Hematopoietic multipotent progenitor cell (in vitro differentiated cells): ENCODE measurements at regions not wholly inside any gene's neighbourhood (a gene's known extent, or its start where the extent isn't known, plus 50 kb on each side); places are given as distances from the start of the nearest gene placed in this dataset.
A peak's percentile ranks its signal among the peaks of the same experiment; 100 is the strongest.

Experiments
- DNase-seq, 3 donors: peaks; one replicate each; pipeline ENCODE4 v3.0.0-alpha.2; 2011 to 2015; ENCODE audit warnings: low read depth in 2 of 3, low spot score in 2 of 3

DNA sequence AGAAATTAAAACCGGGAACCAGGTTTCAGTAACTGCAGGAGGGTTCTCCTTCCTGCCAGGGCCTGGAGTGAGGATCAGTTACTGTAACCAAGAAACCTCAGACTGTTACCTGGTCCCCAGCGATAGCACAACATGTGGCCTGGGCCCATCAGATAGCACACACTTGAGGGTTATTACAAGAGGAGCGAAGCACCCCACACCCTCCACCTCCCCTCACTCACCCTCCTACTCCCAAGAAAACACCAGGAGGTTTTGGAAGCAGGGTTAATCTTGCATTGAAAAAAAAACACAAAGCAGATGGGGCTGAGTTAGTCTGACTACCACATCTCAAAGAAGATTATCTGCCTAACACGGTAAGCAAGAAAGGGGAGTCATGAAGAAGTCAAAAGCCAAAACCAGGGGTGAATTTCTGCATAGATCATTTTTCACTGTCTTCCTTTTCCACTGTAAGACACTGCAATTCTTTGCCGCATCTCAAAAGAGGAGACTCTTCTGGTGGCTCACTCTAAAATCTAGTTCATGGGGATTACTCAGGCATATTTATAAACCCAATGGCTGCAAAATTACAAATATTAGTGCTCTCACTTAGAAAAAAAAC lies 75.9 kb upstream of the DOCK9 start:
- peak in 2 of 3 donors; percentile 35 to 62 for DNase-seq

DNA sequence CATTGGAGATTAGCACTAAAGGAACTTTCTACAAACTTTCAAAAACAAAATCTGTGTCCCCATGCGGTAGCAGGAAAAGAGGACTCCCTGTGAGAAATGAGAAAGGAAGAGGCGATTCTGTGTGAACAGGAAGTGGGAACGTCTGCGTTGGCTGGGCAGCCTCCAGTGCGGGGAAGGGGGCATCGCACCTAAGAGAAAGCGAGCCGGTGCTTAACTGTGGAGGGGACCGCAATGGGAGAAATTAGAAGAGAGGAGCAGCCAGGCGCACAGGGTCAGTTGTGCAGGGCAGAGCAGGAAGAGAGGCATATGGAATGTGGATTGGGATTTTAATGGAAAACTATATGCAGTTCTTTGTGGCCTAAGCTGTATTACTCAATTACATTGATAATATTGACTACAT lies 77.4 kb upstream of the DOCK9 start:
- DNase-seq, result no peak

DNA sequence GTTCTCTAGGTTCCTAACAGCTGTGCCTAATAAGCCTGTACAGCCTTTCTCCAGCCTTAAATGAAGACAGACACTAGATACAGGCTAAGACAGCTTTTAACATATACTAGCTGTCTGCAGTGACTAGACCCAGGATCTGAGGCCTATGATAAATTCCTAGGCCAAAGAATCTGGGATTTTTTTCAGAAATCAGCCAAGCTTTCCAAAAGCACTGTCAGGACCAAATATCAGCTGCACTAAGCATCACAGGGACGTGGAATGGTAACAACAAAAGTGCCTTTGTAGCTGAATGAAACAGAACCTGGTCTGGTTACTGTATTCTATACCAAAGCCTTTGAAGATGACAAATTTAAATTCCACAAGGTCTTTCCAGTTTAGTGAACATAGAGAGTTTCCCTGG lies 77.9 kb upstream of the DOCK9 start:
- no peak for DNase-seq

DNA sequence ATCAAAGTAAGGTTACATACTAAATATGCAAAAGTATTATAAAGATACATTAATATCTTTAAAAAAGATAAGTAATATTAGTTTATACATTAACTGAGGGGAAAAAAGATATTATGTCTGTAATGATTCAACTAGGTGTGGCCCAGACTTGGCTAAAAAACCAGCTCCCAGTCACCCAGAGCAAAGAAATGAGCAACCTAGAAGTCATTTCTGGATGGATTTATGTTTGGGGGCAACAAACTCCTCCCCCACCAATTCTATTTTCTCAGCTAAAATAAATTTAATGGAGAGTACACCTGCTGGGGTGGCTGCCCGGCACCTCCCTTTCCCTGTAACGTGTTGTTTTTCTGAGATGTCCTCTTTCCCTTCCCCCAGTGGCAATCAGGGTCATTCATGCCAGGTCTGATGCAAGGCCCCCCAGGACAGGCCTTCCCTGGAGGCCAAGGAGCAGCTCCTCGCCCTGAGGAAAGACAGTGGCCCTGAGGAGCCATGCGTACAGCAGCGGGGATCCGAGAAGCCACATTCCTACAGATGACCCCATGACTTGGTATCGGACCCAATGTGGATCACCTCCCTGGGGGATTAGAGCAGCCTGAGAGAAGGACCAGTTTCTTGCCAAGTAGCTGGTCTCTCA lies 78.6 kb upstream of the DOCK9 start:
- DNase-seq, result no peak

DNA sequence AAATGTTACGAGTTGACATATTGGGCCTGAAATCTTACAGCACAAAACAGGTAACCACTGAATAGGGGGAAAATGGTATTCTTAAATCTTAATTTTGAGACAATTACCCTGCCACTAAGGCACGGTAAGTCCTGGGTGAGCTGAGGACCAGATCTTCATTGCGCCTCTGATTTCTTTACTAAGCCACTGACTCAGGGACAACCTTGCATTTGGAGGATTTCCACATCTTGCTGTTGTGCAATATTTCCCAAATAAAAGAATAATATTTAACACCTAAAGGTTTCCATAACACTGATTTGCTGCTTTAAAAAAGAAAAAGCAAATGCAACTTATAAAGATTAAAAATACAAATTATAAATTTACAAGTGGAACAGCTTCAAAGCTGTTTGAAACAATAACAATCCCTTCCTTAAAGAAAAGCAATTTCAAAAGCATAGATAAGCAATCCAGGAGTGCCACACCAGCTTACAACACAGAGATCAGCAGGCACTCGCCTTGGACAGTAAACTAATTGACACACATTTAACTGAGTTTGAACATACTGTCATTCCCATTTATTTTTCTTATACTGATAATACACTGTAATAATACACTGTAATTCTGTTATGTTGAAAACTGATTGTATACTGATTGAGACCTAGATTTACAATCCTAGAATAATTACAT lies 79.6 kb upstream of the DOCK9 start:
- DNase-seq, result no peak

DNA sequence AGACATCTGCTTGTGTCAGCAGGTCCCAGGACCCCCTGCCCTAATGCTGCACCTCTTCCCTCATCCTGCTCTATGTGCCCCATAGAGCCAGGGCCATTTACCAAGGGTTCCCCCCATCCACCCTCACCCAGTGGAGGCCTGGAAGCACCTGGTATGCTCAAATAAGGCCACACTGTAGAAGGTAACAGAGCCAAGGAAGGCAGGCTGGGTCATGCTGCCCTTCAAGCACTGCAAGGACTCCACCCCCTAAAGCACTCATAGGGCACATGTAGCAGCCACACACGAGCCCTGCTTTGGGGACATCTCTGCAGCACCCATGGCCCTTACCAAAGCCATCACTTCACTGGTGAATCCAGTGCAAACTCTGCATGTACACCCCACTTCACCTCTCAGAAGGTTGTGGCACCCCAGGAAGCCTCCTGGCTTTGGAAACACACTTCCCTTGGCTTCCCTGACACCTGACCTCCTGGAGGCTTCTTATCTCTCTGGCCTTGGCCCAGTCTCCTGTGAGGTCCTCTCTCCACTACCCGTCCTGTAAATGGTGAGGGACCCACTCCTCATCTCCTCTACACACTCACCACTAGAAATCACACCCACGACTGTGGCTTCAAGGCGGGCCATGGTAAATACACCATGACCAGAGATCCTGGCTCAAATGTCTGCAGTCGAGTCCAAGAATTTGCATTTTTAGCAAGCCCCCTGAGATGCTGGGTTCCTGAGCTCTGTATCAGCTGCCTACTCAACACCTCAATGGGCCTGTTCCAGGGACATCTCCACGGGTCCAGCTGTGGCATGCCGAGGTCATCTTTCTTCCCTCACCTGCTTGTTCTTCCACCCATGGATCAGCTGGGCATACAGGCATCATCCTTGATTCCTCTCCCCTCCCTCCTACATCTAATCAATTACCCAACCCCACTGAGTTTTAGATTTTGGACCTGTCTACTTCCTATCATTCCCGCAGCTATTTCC lies 80.9 kb upstream of the DOCK9 start:
- no peak for DNase-seq

DNA sequence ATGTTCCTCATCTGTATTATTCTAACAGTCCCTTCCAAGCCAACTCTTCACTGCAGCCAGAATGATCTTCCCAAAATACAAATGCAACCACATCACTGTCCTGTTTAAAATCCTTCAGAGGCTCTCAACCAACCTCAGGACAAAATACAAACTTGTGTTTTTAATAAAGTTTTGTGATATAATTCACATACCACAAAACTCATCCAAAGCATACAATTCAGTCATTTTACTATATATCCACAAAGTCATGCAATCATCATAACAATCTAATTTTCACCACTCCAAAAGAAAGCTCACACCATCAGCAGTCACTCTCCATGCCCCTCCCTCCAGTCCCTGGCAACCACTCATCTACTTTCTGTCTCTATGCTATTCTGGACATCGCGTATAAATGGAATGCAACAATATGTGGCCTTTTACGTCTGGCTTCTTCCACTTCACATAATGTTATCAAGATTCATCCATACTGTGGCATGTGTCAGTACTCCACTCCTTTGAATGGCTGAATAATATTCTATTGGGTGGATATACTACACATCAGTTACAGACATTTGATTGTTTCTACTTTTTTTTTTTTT lies 81.7 kb upstream of the DOCK9 start:
- no peak for DNase-seq

DNA sequence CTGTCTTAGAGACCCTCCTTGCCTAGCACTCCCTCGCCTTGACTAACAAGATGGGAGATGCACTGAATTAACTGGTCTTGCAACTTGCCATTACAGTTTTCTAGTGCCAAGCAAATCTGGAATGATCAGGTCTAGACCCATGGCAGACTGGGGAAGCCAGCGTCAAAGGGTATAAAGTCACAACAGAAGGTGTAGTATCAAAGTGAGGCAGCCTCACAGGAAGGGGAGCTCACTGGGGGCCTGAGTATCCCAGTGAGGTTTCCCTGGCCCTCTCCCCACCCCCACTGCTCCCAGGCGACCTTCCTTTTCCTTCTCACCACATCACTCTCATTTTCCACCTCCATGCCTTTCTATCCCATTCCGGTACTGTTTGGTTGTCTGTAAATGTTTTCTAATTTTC lies 83.5 kb upstream of the DOCK9 start:
- no peak for DNase-seq

DNA sequence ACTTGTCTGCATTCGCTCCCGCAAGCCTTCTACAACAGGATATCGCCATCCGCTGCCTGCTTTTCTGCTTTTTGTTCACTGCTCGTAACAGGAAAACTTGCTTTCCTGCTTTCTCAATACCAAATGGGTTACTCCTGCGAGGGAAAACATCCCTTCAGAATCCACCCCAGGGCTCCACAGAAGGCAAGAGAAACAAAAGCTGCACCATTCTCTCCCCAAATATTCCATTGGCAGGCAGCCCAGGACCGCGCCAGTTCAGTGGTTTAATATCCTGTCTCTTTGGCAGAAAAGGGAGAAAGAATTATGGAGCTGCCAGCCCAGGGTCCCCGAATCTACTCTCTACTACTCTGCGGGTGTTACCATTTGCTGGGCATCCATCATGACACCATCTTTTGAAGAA lies 84.7 kb upstream of the DOCK9 start:
- no peak for DNase-seq

DNA sequence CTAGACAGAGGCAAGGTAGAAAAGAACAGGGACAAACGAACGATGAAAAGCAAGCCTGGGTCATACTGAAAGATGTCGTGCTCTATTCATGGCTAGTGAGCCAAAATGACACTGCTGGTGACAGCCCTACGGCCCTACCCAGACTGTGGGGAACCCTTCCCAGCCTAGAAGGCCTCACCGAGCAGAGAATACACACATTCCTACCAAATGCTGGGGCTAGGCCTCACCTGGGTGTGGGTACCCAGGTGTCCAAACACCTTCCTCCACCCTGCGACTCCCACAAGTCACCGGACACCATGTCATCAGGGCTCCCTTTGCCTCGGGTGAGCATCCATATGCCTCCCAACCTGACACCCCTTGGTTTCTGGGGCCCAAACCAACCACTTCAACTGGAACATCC lies 85.3 kb upstream of the DOCK9 start:
- no peak for DNase-seq

DNA sequence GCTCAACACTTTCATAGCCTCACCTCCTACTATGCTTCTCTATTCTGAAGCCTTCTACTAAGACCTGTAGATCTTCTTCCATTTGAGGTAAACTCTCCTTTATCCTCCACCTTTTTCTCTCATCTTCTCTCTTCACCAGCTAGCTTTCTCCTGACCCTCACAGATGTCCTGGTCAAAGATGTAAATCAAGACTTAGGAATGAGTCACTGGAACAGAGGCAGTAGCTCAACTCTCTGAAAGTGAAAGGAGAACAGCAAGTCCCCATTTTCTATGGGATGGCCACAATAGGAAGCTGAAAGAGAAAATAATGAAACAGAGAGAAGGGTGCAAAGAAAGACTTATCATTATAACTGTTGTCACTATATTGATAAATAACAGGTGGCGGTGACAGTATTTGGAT lies 86.1 kb upstream of the DOCK9 start:
- no peak for DNase-seq

DNA sequence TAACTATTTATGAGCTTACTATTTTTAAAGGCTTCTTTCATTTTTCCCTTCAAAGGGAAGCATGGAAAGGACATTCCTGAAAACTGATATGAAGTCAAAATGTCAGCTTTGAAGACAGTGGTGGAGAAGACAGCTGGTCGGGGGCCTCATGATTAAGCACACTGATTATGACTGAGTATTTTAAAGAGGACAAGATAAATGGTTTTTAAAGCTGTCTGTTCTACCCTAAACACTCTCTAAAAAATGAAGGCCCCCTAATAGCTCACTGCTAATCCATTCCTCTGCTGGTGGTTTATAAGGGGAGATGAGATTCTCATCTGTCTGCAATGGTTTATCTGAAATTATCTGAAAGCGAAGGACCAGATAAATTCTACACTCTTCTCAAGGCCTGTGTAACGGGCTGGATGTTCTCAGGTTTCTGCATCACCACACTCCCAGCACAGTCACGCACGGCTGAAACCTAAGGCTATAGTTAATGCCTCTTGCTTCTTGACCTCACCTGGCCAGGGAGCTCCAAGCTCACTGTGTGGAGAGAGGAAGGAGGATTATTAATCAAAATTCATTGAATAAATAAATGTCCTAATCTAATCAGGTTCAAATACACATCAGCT lies 86.9 kb upstream of the DOCK9 start:
- no peak for DNase-seq

DNA sequence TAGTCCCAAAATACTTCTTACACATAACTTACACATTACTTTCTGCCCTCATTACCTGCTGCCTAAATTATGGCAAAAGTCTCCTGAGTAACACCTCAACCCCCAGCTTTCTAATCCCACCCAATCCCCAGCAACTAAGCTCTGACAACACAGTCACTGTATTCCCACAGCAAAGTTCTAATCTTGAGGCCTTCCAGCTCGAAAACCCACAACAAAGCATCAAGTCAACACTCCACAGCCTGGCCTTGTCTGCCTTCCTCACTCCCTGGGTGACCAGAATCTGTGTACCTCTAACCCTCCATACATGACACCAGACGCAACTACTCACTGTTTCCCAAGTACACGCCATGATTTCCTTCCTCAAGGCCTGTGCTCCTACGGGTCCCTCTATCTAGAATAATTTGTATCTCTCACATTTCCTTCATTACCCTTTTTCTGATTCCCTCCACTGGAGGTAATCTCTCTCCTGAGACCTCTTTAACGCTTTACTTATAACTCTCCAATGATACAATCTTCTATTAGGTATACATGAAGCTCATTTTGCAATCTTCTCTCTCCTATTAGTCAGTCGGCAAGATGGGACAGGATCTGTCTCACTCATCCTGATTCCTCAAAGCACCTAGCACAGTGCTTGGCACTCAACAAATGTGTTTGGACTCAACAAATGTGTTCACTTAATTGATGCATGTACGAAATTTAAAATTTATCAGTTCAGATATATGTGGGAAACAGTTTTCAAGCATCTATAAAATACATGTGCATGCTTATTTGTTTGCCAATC lies 87.6 kb upstream of the DOCK9 start:
- no peak for DNase-seq

DNA sequence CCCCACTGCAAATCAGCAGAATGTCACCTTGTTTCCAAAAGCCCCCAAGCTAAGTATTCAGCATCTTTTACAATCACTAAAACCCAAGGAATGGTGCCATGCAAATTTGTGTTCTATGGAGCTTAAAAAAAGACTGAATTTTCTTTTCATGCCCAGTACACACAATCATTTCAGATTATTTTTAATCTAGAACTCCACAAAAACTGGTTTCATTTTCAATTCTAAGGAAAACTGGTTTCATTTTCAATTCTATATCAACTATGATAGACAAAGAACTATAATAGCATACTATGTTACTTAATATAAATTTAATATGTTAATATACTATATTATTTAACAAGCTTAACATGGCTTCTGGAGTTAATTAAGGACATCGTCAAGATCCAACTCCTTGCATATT lies 88.4 kb upstream of the DOCK9 start:
- no peak for DNase-seq

DNA sequence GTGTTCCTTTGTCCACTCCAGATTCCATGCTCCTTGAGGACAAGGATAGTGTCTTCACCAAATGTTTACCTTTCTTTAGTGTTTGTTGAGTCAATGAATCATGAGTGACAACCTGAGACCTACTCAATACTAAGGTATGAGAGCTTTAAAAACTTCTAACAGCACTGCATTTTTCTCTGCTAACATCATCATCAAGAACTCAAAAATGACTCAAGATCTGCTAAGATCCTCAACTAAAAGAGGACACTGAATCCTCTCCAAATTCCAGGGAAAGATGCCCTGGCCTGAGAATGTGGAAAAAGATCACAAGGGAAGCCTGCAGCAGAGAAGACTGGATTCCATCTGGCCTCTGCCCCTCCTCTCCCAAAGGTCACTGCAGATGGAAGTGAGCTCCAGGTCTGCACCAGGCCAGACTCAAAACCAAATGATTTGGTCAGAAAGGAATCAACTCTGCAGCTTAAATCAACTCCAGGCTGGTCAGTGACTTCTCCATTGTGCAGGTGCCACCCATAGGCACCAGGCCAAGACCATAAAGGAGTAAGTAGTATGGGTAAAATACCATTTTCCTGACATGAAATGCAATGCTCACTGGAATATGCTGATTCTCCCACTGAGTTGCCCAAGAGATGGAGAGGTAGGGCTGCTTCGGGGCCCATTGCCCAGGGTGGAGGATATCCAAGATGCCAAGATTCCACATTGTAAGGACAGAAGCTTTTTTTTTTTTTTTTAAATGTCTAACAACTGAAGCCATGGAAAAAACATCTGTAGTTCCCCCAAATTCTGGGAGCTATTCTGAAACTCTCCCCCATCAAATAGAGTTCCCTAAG lies 89.5 kb upstream of the DOCK9 start:
- no peak for DNase-seq

DNA sequence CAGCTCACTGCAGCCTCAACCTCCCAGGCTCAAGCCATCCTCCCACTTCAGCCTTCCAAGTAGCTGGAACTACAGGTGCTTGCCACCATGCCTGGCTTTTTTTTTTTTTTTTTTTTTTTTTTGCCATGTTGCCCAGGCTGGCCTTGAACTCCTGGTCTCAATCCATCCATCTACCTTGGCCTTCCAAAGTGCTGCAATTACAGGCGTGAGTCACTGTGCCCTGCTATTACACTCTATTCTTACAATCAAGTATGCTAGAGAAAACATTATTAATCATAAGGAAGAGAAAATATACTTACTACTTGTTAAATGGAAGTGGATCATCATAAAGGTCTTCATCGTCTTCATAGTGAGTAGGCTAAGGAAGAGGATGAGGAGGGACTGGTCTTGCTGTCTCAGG lies 93.3 kb upstream of the DOCK9 start:
- DNase-seq, result no peak

DNA sequence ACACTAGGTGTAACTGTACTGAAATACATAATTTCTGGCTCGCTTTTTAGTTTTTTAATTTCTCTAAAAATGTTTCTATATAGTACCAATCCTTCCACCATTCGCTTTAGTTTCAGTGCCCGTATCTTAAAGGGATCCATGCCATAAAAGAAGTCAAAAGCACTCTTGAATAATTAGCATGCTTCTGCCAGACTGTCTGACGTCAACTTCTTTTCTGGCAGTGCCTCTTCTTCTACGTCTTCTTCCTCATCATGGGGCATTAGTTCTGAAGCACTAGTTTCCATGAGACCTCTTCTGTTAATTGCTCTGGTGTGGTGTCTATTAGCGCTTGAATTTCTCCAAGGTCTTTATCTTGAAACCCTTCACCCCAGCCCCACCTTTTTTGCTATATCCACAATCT lies 93.8 kb upstream of the DOCK9 start:
- no peak for DNase-seq

DNA sequence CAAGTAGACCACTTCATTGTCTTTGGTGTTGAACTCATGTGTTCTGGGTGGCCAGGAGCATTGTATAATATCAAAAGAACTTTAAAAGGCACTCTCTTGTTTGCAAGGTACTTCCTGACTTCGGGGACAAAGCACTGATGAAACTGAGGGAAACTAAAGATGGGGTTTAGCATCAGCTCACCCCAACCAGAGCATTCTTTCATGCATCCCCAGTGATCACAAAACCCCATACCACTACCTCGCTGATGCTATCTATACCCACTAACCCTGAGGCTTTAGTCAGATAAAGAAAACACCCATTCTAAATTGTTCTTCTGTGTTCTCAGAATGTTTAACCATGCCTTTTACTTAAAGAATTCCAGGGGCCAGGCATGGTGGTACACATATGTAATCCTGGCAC lies 94.5 kb upstream of the DOCK9 start:
- DNase-seq, result no peak

DNA sequence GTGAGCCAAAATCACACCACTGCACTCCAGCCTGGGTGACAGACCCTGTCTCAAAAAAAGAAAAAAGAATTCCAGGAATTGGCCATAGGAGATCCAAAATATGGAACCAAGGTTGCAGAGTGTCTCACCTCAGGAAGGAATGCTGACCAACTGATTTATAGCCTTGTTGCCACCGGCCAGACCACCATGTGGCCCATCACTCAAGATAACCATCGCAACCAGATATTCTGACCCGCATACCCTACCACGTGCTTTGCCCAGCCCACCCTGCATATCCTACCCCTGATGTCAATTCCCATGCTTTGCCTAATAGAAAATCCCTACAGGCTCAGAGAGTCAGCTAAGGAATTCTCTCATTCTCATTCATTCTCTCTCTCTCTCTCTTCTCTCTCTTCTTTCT lies 95.1 kb upstream of the DOCK9 start:
- DNase-seq, result no peak
